Kidney (tissue), 13 donors: ENCODE measurements at regions not wholly inside any gene's neighbourhood (a gene's known extent, or its start where the extent isn't known, plus 50 kb on each side); places are given as distances from the start of the nearest gene placed in this dataset.
"Not testable (repeated sequence)": the region's sequence is repeated elsewhere in the genome, so short reads cannot be mapped to it uniquely, and the experiment has no call there.

ENCODE experiments used
- DNase-seq, 5 donors: peaks; one replicate each; pipeline ENCODE4 v3.0.0-alpha.2; 2013 to 2020
- FAIRE-seq: peaks from 2 replicates; lab custom pipeline; 2012; peaks lifted over from hg19 to GRCh38; lab: Jason Lieb, UNC
- H3K27ac ChIP-seq, 2 donors: one replicate each; pipeline ENCODE4 v1.7.0; 2013; ENCODE audit warnings: low read depth in 2 of 2, low read length in 2 of 2, inconsistent platforms in 1 of 2
- H3K27me3 ChIP-seq: one replicate; pipeline ENCODE4 v1.7.1; 2013; ENCODE audit warnings: low read length, inconsistent platforms; ENCODE audit not compliant: control insufficient read depth, insufficient read depth
- H3K36me3 ChIP-seq, 3 donors: one replicate each; pipeline versions ENCODE4 v1.7.0 to v1.7.1; 2013; ENCODE audit warnings: low read length in 3 of 3, control low read depth in 1 of 3, inconsistent platforms in 1 of 3; ENCODE audit not compliant: insufficient read depth in 3 of 3, control insufficient read depth in 2 of 3
- H3K4me1 ChIP-seq, 3 donors: one replicate each; pipeline versions ENCODE4 v1.7.0 to v1.7.1; 2013; ENCODE audit warnings: low read length in 3 of 3, inconsistent platforms in 1 of 3, low read depth in 1 of 3; ENCODE audit not compliant: control insufficient read depth in 2 of 3, insufficient read depth in 2 of 3
- H3K4me3 ChIP-seq, 3 donors: one replicate each; pipeline versions ENCODE4 v1.7.0 to v1.8.1; 2013; ENCODE audit warnings: low read length in 3 of 3, control low read depth in 1 of 3, inconsistent platforms in 1 of 3
- H3K9ac ChIP-seq, 3 donors: one replicate each; pipeline versions ENCODE4 v1.7.0 to v1.7.1; 2013; ENCODE audit warnings: low read length in 3 of 3, control low read depth in 1 of 3, inconsistent platforms in 1 of 3
- H3K9me3 ChIP-seq, 3 donors: one replicate each; pipeline versions ENCODE4 v1.7.0 to v1.7.1; 2013; ENCODE audit warnings: low read length in 3 of 3, control low read depth in 1 of 3, inconsistent platforms in 1 of 3; ENCODE audit not compliant: control insufficient read depth in 2 of 3, insufficient read depth in 1 of 3
- intact Hi-C: fragments of 100-400 bp; cut with DNase I; formaldehyde crosslinking; loops from one replicate; pipeline ENCODE4 v1.11.1; 2022
- TF ChIP-seq, protein P1 (sequence below): IDR thresholded peaks from 3 replicates; pipeline ENCODE4 v1.5.1; 2012; ENCODE audit warnings: mild to moderate bottlenecking, moderate library complexity, borderline replicate concordance; ENCODE audit not compliant: insufficient read depth; ENCODE audit errors: extremely low read depth
- donor health status: control.
- donor health status: control.
- donor health status: control.
- donor health status: control.
- donor health status: control.
- donor health status: DM: yes; HTN: yes; CAD: no.
- donor health status: Normal renal cell carcinoma (clear cell type).

DNA sequence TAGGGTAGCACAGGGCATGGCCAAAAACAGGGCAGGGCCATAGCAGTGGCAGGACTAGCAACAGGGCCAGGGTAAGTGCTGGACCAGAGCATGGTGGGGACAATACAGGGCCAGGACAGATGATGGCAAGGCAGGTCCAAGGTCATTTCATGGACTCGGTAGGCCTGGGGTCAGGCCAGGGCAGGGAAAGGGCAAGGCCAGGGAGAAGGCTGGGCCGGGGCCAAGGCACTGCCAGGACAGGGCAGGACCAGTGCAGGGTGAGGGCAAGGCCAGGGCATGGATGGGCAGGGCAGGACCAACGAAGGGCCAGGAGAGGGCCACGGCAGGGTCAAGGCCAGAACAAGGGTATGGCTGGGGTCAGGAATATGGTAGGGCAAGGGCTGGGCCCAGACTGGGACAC is 407.6 kb downstream of the ZNF33B start:
- H3K27ac ChIP-seq, H3K4me1 ChIP-seq, H3K9ac ChIP-seq, H3K27me3 ChIP-seq, DNase-seq, H3K36me3 ChIP-seq, FAIRE-seq, H3K4me3 ChIP-seq, H3K9me3 ChIP-seq, intact Hi-C loops: not testable (repeated sequence)

GRCh38 chr10:42230115-42230514 is 408.3 kb downstream of the ZNF33B start:
- H3K27me3 ChIP-seq, H3K27ac ChIP-seq, DNase-seq, H3K9ac ChIP-seq, intact Hi-C loops, H3K4me1 ChIP-seq, H3K9me3 ChIP-seq, H3K4me3 ChIP-seq, H3K36me3 ChIP-seq, FAIRE-seq: not testable (repeated sequence)

DNA sequence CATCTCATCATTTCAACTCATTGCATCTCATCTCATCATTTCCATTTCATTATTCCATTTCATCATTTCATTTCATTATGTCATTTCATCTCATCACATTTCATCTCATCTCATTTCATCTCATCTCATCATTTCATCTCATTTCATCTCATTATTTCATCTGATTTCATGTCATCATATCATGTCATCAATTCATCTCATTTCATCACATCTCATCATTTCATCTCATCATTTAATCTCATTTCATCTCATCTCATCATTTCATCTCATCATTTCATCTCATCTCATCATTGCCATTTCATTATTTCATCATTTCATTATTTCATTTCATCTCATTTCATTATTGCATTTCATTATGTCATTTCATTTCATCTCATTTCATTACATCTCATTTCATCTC is 410.5 kb downstream of the ZNF33B start:
- DNase-seq, H3K27ac ChIP-seq, H3K9me3 ChIP-seq, H3K27me3 ChIP-seq, H3K4me3 ChIP-seq, intact Hi-C loops, H3K4me1 ChIP-seq, H3K36me3 ChIP-seq, H3K9ac ChIP-seq: not testable (repeated sequence)
- FAIRE-seq = peak; percentile 83

DNA sequence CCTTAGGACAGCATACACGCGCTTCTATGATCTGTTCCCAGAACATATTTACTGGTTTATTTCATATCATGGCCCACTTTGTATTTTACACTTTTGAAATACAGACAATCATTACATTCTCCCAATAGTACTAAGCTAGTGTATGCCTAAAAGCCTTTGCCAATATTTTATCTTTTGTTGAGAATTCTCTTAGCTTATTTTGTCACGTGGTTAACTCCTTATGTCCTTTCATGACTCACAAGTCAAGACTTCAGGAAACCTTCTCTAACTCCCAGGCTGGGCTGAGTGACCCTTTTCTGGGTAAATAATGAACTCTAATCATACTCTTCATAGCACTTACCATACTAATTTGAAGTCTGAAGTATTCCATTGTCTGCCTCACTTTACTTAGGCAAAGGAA is 444.8 kb downstream of the ZNF33B start:
- H3K9me3 ChIP-seq, H3K36me3 ChIP-seq, H3K27ac ChIP-seq, intact Hi-C loops, FAIRE-seq, H3K4me1 ChIP-seq, DNase-seq, H3K4me3 ChIP-seq, H3K27me3 ChIP-seq, H3K9ac ChIP-seq: not testable (repeated sequence)

DNA sequence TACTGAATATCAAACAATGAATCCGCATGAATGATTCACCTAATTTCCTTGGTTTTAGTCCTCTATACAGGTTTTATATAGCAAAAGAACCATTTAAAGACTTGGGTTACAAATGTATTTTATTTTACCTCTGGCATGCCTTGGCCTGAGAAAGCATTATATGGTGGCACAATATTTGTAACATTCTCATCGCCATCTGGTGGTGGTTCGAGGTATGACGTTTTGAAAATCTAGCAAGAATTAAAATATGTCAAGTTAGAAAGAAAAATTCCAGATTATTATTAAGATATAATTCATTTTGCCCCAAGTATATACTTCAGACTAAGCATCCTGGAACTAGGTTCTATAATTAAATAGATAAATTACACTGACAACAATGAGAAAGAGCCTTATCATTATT is 445.9 kb downstream of the ZNF33B start:
- FAIRE-seq, H3K27me3 ChIP-seq, H3K4me3 ChIP-seq, H3K9me3 ChIP-seq, H3K36me3 ChIP-seq, H3K9ac ChIP-seq, H3K27ac ChIP-seq, intact Hi-C loops, H3K4me1 ChIP-seq: not testable (repeated sequence)
- peak in 1 of 5 donors; percentile 3 for DNase-seq
- TF ChIP-seq, protein P1, sequence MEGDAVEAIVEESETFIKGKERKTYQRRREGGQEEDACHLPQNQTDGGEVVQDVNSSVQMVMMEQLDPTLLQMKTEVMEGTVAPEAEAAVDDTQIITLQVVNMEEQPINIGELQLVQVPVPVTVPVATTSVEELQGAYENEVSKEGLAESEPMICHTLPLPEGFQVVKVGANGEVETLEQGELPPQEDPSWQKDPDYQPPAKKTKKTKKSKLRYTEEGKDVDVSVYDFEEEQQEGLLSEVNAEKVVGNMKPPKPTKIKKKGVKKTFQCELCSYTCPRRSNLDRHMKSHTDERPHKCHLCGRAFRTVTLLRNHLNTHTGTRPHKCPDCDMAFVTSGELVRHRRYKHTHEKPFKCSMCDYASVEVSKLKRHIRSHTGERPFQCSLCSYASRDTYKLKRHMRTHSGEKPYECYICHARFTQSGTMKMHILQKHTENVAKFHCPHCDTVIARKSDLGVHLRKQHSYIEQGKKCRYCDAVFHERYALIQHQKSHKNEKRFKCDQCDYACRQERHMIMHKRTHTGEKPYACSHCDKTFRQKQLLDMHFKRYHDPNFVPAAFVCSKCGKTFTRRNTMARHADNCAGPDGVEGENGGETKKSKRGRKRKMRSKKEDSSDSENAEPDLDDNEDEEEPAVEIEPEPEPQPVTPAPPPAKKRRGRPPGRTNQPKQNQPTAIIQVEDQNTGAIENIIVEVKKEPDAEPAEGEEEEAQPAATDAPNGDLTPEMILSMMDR = peak; percentile 42

- H3K9me3 ChIP-seq, H3K36me3 ChIP-seq, DNase-seq, intact Hi-C loops, H3K4me3 ChIP-seq, H3K27ac ChIP-seq, H3K27me3 ChIP-seq, FAIRE-seq, H3K4me1 ChIP-seq, H3K9ac ChIP-seq: not testable (repeated sequence)
Measured at GRCh38 chr10:42187501-42188195, 450.7 kb downstream of the ZNF33B start.
